GM12878 (cell line): ENCODE measurements at regions not wholly inside any gene's neighbourhood (a gene's known extent, or its start where the extent isn't known, plus 50 kb on each side); places are given as distances from the start of the nearest gene placed in this dataset.

ENCODE experiments used
- ATAC-seq: fragments of 200-7000 bp; cut with Tn5 transposase; 3 replicates; pipeline ENCODE4 v1.9.1; 2020; ENCODE audit warnings: mild to moderate bottlenecking, moderate library complexity
- BruUV-seq: library from RNA; stranded (reverse); fragments of 400-500 nt; replicated peaks from 2 replicates; lab custom pipeline; 2021; lab: Mats Ljungman, UMichigan
- CTCF ChIA-PET: fragments of 300-600 bp; sonication (Branson Sonifier 250); formaldehyde crosslinking; extraction: SDS; loops from one replicate; lab custom pipeline; 2021; ENCODE audit warnings: inconsistent platforms; lab: Yijun Ruan, JAX
- POLR2A ChIA-PET: fragments of 350-600 bp; formaldehyde crosslinking; extraction: SDS; loops from one replicate; lab custom pipeline; 2021; ENCODE audit warnings: inconsistent platforms; lab: Charles Lee
- RAD21 ChIA-PET: fragments of 300-600 bp; sonication (Branson Sonifier 250); formaldehyde crosslinking; loops from one replicate; lab custom pipeline; 2023; ENCODE audit warnings: antibody characterized with exemption; ENCODE audit not compliant: unreplicated experiment; lab: Charles Lee
- SMC1A ChIA-PET: fragments of 300-600 bp; sonication (Branson Sonifier 250); formaldehyde crosslinking; loops from one replicate; lab custom pipeline; 2023; ENCODE audit not compliant: unreplicated experiment, uncharacterized antibody; lab: Charles Lee
- DNase-seq: peaks from one replicate; pipeline ENCODE4 v3.0.0-alpha.2; 2011; ENCODE audit warnings: low read depth, low spot score
- FAIRE-seq: peaks from 3 replicates; lab custom pipeline; 2011; peaks lifted over from hg19 to GRCh38; lab: Jason Lieb, UNC
- H2AFZ ChIP-seq: 2 replicates; pipeline ENCODE4 v1.6.0; 2011; ENCODE audit warnings: low read depth, low read length, control low read depth; ENCODE audit not compliant: control insufficient read depth
- H3K27ac ChIP-seq: 2 replicates; pipeline ENCODE4 v1.5.1; 2011; ENCODE audit warnings: control low read depth; ENCODE audit not compliant: control insufficient read depth, insufficient read depth
- H3K27me3 ChIP-seq, 2 experiments: replicated peaks in 1 of 2; 2 replicates each; pipeline versions ENCODE4 v1.6.0 to v1.6.1; 2011; ENCODE audit warnings: low read length in 1 of 2; ENCODE audit not compliant: control insufficient read depth in 2 of 2, insufficient read depth in 2 of 2
- H3K36me3 ChIP-seq, 2 experiments: 2 replicates each; pipeline ENCODE4 v1.5.1; 2011; ENCODE audit warnings: low read length in 1 of 2; ENCODE audit not compliant: control insufficient read depth in 2 of 2, insufficient read depth in 2 of 2
- H3K4me1 ChIP-seq: 2 replicates; pipeline ENCODE4 v1.6.1; 2011; ENCODE audit warnings: mild to moderate bottlenecking, low read length, moderate library complexity, mixed read lengths; ENCODE audit not compliant: control insufficient read depth, insufficient read depth
- H3K4me2 ChIP-seq: 2 replicates; pipeline ENCODE4 v1.6.0; 2011; ENCODE audit warnings: control low read depth; ENCODE audit not compliant: control insufficient read depth, insufficient read depth
- H3K4me3 ChIP-seq: fragments of 200-600 bp; sonication (generic); 2 replicates; pipeline ENCODE4 v1.5.1; 2016
- H3K79me2 ChIP-seq: 2 replicates; pipeline ENCODE4 v1.6.0; 2011; ENCODE audit warnings: low read length; ENCODE audit not compliant: control insufficient read depth, insufficient read depth
- H3K9ac ChIP-seq: 2 replicates; pipeline ENCODE4 v1.8.0; 2011; ENCODE audit warnings: low read length, control low read depth, mixed read lengths; ENCODE audit not compliant: control insufficient read depth, insufficient read depth
- H3K9me3 ChIP-seq: replicated peaks from 3 replicates; pipeline ENCODE4 v1.5.1; 2011; ENCODE audit warnings: mild to moderate bottlenecking, low read length; ENCODE audit not compliant: control insufficient read depth, insufficient read depth
- H4K20me1 ChIP-seq: 2 replicates; pipeline ENCODE4 v1.6.0; 2011; ENCODE audit not compliant: control insufficient read depth, insufficient read depth
- ASH2L ChIP-seq: fragments of 300-600, 200-600 bp; sonication (generic); IDR thresholded peaks from 2 replicates; pipeline ENCODE4 v1.6.1; 2017; ENCODE audit warnings: low read depth, mild to moderate bottlenecking, borderline replicate concordance
- CTCF ChIP-seq, 3 experiments: IDR thresholded peaks in 2 of 3; conservative IDR thresholded peaks in 1 of 3; 2 replicates each; pipeline ENCODE4 v1.5.1; 2011; ENCODE audit warnings: low read depth in 3 of 3, low read length in 3 of 3, mild to moderate bottlenecking in 3 of 3, control low read depth in 2 of 3, moderate library complexity in 2 of 3, inconsistent platforms in 1 of 3, mixed read lengths in 1 of 3; ENCODE audit not compliant: control insufficient read depth in 2 of 3, insufficient read depth in 1 of 3; ENCODE audit errors: extremely low read depth in 1 of 3
- FOXM1 ChIP-seq: IDR thresholded peaks from 2 replicates; pipeline ENCODE4 v1.6.1; 2012; ENCODE audit warnings: low read depth, mild to moderate bottlenecking, inconsistent platforms, low read length, moderate library complexity
- IRF3 ChIP-seq: fragments of 450-650 bp; IDR thresholded peaks from 2 replicates; pipeline ENCODE4 v1.6.1; 2014; ENCODE audit warnings: mild to moderate bottlenecking
- JUNB ChIP-seq: IDR thresholded peaks from 2 replicates; pipeline ENCODE4 v1.6.1; 2016; ENCODE audit warnings: antibody characterized with exemption, mild to moderate bottlenecking
- KDM1A ChIP-seq: fragments of 200-600 bp; sonication (generic); IDR thresholded peaks from 2 replicates; pipeline ENCODE4 v1.6.1; 2016; ENCODE audit warnings: borderline replicate concordance
- NFYA ChIP-seq: IDR thresholded peaks from 2 replicates; pipeline ENCODE4 v1.6.1; 2011; ENCODE audit warnings: low read depth, mild to moderate bottlenecking, low read length, improper control_type of control experiment, borderline replicate concordance
- NR2C1 ChIP-seq: fragments of 450-650 bp; IDR thresholded peaks from 2 replicates; pipeline ENCODE4 v1.6.1; 2017; ENCODE audit warnings: antibody characterized with exemption, mild to moderate bottlenecking, moderate library complexity
- RAD51 ChIP-seq: fragments of 450-650 bp; IDR thresholded peaks from 2 replicates; pipeline ENCODE4 v1.6.1; 2016; ENCODE audit warnings: moderate library complexity, mild to moderate bottlenecking, inconsistent platforms
- RUNX3 ChIP-seq: IDR thresholded peaks from 2 replicates; pipeline ENCODE4 v1.6.1; 2012; ENCODE audit warnings: low read length, inconsistent platforms
- TCF7 ChIP-seq: IDR thresholded peaks from 2 replicates; pipeline ENCODE4 v1.6.1; 2014; ENCODE audit warnings: antibody characterized with exemption, borderline replicate concordance
- YBX1 ChIP-seq: fragments of 450-650 bp; IDR thresholded peaks from 2 replicates; pipeline ENCODE4 v1.6.1; 2016; ENCODE audit warnings: antibody characterized with exemption
- ZNF217 ChIP-seq: fragments of 450-650 bp; IDR thresholded peaks from 2 replicates; pipeline ENCODE4 v1.6.1; 2017; ENCODE audit warnings: antibody characterized with exemption, mild to moderate bottlenecking
- WGBS: methylation state at CpG from one replicate; pipeline ENCODE4 v1.1.6; 2016; ENCODE audit warnings: low lambda C conversion rate; ENCODE audit not compliant: insufficient replicate concordance, insufficient coverage; ENCODE audit errors: missing lambda C conversion rate; 5-methylcytosine and 5-hydroxymethylcytosine counted together
- in situ Hi-C: fragments of 300-500 bp; cut with MboI; formaldehyde crosslinking; loops from 9 replicates; pipeline ENCODE4 v1.14.3; 2018; ENCODE audit warnings: mixed read lengths
- intact Hi-C: fragments of 100-400 bp; cut with micrococcal nuclease; formaldehyde crosslinking; loops from one replicate; pipeline ENCODE4 v1.14.2; 2022; ENCODE audit not compliant: unreplicated experiment
- TF ChIP-seq, protein P1 (sequence below): IDR thresholded peaks from 2 replicates; pipeline ENCODE4 v1.6.1; 2011; ENCODE audit warnings: borderline replicate concordance, low read depth, mild to moderate bottlenecking, moderate library complexity, low read length; ENCODE audit not compliant: insufficient read depth, poor library complexity, severe bottlenecking
- TF ChIP-seq, protein P2 (sequence below): fragments of 450-650 bp; IDR thresholded peaks from 2 replicates; pipeline ENCODE4 v1.6.1; 2017; ENCODE audit warnings: mild to moderate bottlenecking, moderate library complexity

DNA sequence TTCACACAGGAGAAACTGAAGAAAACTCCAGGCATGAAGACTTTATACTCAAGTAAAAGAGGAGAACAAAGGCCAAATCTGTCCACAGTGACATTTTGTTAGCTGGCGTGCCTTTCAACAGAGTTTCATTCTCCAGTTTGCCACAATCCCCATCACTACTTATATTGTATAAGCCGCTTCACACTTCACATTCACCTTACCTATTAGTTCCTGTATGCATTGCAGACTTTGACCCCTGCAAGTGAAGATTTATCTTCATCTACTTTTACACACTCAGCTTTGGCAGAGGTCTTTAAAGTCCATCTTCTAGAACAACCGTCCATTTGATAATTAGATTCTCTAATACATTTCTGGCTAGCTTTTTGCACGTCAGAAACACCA lies 56.8 kb upstream of the TANK start:
- DNase-seq, result no peak
- Histone ChIP-seq H2AFZ (no peak overlapping the region; the same call in 1 of the 2 replicates), H4K20me1 (no peaks in the 10 kb centered on the region), H3K27me3 (no peaks in the 10 kb centered on the region), H3K27ac (no peak overlapping the region; the same call in 1 of the 2 replicates), H3K79me2 (no peaks in the 10 kb centered on the region), H3K4me3 (no peak overlapping the region), H3K36me3 (no peaks in the 10 kb centered on the region), H3K4me2 (peak overlapping the region; percentile 27; the same call in 1 of the 2 replicates), H3K9ac (no peak overlapping the region), H3K9me3 (no peaks in the 10 kb centered on the region; the same call in 2 of the 3 replicates), H3K4me1 (peaks cover 19% of the 10 kb centered on the region)
- ChIA-PET POLR2A (interaction anchor here (1.0 to 10.2 kb wide), 9 partner anchors 10 to 36 kb away, joined by 3 to 65 read pairs (median 14); no protein-coding TSS in a partner anchor), SMC1A (interaction anchor here (1.0 to 8.8 kb wide), 17 partner anchors 8 to 147 kb away, joined by 3 to 138 read pairs (median 7); no protein-coding TSS in a partner anchor), CTCF (interaction anchor here (0.9 to 8.4 kb wide), 7 partner anchors 14 to 39 kb away, joined by 3 to 68 read pairs (median 11); no protein-coding TSS in a partner anchor), RAD21 (interaction anchor here (0.8 to 6.5 kb wide), 10 partner anchors 8 to 70 kb away, joined by 3 to 71 read pairs (median 10); no protein-coding TSS in a partner anchor)
- WGBS, result 72% methylated on average over 4 of the region's 4 CpGs
- no TSS peak for BruUV-seq
- in situ Hi-C loops, result no loop called here
- ATAC-seq, result peak; percentile 43
- intact Hi-C loops, result loop anchor here (5.0 kb wide), 1 partner anchor 64 kb away; no protein-coding TSS in a partner anchor
- FAIRE-seq, result no peak
- no peak for TF ChIP-seq IRF3
- TF ChIP-seq RUNX3, result no peak
- TF ChIP-seq RAD51, result no peak
- no peak for TF ChIP-seq NFYA
- TF ChIP-seq FOXM1, result no peak
- TF ChIP-seq, protein P1, sequence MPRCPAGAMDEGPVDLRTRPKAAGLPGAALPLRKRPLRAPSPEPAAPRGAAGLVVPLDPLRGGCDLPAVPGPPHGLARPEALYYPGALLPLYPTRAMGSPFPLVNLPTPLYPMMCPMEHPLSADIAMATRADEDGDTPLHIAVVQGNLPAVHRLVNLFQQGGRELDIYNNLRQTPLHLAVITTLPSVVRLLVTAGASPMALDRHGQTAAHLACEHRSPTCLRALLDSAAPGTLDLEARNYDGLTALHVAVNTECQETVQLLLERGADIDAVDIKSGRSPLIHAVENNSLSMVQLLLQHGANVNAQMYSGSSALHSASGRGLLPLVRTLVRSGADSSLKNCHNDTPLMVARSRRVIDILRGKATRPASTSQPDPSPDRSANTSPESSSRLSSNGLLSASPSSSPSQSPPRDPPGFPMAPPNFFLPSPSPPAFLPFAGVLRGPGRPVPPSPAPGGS, result no peak
- no peak for TF ChIP-seq ZNF217
- TF ChIP-seq CTCF (IDR thresholded peaks at IDR 0.05 in 2 of 3, conservative IDR thresholded peaks at IDR 0.05 in 1 of 3; ENCODE audit: control insufficient read depth in 2 of 3, extremely low read depth in 1 of 3, insufficient read depth in 1 of 3, low read depth in 3 of 3, low read length in 3 of 3), result no peak
- TF ChIP-seq JUNB, result no peak
- no peak for TF ChIP-seq YBX1
- TF ChIP-seq NR2C1, result no peak
- no peak for TF ChIP-seq ASH2L
- TF ChIP-seq TCF7, result no peak
- no peak for TF ChIP-seq KDM1A
- TF ChIP-seq, protein P2, sequence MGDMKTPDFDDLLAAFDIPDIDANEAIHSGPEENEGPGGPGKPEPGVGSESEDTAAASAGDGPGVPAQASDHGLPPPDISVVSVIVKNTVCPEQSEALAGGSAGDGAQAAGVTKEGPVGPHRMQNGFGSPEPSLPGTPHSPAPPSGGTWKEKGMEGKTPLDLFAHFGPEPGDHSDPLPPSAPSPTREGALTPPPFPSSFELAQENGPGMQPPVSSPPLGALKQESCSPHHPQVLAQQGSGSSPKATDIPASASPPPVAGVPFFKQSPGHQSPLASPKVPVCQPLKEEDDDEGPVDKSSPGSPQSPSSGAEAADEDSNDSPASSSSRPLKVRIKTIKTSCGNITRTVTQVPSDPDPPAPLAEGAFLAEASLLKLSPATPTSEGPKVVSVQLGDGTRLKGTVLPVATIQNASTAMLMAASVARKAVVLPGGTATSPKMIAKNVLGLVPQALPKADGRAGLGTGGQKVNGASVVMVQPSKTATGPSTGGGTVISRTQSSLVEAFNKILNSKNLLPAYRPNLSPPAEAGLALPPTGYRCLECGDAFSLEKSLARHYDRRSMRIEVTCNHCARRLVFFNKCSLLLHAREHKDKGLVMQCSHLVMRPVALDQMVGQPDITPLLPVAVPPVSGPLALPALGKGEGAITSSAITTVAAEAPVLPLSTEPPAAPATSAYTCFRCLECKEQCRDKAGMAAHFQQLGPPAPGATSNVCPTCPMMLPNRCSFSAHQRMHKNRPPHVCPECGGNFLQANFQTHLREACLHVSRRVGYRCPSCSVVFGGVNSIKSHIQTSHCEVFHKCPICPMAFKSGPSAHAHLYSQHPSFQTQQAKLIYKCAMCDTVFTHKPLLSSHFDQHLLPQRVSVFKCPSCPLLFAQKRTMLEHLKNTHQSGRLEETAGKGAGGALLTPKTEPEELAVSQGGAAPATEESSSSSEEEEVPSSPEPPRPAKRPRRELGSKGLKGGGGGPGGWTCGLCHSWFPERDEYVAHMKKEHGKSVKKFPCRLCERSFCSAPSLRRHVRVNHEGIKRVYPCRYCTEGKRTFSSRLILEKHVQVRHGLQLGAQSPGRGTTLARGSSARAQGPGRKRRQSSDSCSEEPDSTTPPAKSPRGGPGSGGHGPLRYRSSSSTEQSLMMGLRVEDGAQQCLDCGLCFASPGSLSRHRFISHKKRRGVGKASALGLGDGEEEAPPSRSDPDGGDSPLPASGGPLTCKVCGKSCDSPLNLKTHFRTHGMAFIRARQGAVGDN, result no peak
